HUES48 (cell line): ENCODE measurements at regions not wholly inside any gene's neighbourhood (a gene's known extent, or its start where the extent isn't known, plus 50 kb on each side); places are given as distances from the start of the nearest gene placed in this dataset.

ENCODE experiments used
- H3K27ac ChIP-seq: one replicate; pipeline ENCODE4 v1.7.0; 2013; ENCODE audit warnings: low read depth, low read length, inconsistent platforms
- H3K27me3 ChIP-seq: 2 replicates; pipeline ENCODE4 v1.6.1; 2013; ENCODE audit warnings: mild to moderate bottlenecking, low read length; ENCODE audit not compliant: control insufficient read depth, insufficient read depth
- H3K36me3 ChIP-seq: 2 replicates; pipeline ENCODE4 v1.6.1; 2013; ENCODE audit warnings: low read length; ENCODE audit not compliant: control insufficient read depth, insufficient read depth
- H3K4me1 ChIP-seq: 2 replicates; pipeline ENCODE4 v1.6.1; 2013; ENCODE audit warnings: mild to moderate bottlenecking, low read length; ENCODE audit not compliant: control insufficient read depth, insufficient read depth
- H3K4me3 ChIP-seq: 2 replicates; pipeline ENCODE4 v1.5.1; 2013; ENCODE audit warnings: mild to moderate bottlenecking, low read depth, low read length
- H3K9ac ChIP-seq: 2 replicates; pipeline ENCODE4 v1.6.1; 2013; ENCODE audit warnings: mild to moderate bottlenecking, low read depth, low read length, moderate library complexity
- H3K9me3 ChIP-seq: 2 replicates; pipeline ENCODE4 v1.6.1; 2013; ENCODE audit warnings: low read length; ENCODE audit not compliant: control insufficient read depth, insufficient read depth

GRCh38 chr22:49073873-49074417 lies 753.7 kb downstream of the BRD1 start:
- Histone ChIP-seq H3K9me3 (no peaks in the 10 kb centered on the region), H3K27me3 (no peaks in the 10 kb centered on the region), H3K4me1 (no peaks in the 10 kb centered on the region), H3K27ac (no peak overlapping the region), H3K36me3 (no peaks in the 10 kb centered on the region), H3K4me3 (no peak overlapping the region), H3K9ac (no peak overlapping the region)

DNA sequence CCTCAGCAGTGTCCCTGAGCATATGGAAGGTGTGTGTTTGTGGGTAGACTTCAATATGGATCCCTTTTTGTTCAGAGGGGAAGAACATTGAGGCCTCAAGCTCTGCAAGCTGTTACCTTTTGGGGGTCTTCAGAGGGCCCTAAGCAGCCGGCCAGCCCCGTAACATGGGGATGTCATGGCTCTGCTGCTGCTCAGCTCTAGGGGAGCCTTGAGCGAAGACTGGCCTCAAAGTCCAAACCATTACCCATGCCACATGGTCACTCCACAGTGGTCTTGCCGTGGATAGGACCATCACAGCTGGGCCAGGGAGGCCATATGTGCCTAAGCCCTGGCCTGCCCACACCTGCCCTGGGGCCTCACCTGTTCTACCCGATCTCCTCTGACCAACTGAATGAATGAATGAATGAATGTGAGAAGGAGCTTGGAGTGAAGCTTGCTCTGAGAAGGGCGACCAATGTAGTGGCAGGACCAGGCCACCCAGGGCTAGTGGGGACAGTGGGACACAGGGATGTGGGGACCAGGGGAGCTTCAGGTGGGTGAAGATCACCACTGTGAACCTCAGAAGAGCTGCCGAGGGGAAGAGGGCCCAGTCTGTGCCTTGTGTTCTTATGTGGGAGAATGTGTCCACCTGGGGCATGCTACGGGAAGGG lies 754.6 kb downstream of the BRD1 start:
- Histone ChIP-seq H3K9ac (no peak overlapping the region), H3K27me3 (no peaks in the 10 kb centered on the region), H3K27ac (no peak overlapping the region), H3K4me1 (no peaks in the 10 kb centered on the region), H3K36me3 (no peaks in the 10 kb centered on the region), H3K9me3 (no peaks in the 10 kb centered on the region), H3K4me3 (no peak overlapping the region)

DNA sequence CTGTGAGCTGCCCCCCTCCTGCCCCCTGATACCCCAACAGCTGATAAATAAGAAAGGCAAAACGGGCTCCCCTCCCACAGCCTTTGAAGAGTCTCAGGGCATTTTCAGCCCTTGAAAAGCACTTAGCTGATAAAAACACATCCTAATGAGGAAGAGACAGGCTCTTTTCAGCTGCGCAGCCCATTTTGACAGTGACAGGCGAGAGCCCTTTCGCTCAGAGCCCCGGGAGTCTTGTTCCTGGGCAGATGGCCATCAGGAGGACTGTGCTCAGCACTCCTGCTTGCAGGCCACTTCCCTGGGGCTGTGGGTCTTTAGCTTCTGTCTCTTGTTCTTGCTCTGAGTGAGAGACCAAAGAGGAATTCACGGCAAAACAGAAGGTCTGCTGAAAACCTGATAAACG lies 757.2 kb downstream of the BRD1 start:
- Histone ChIP-seq H3K27me3 (no peaks in the 10 kb centered on the region), H3K9ac (no peak overlapping the region)

DNA sequence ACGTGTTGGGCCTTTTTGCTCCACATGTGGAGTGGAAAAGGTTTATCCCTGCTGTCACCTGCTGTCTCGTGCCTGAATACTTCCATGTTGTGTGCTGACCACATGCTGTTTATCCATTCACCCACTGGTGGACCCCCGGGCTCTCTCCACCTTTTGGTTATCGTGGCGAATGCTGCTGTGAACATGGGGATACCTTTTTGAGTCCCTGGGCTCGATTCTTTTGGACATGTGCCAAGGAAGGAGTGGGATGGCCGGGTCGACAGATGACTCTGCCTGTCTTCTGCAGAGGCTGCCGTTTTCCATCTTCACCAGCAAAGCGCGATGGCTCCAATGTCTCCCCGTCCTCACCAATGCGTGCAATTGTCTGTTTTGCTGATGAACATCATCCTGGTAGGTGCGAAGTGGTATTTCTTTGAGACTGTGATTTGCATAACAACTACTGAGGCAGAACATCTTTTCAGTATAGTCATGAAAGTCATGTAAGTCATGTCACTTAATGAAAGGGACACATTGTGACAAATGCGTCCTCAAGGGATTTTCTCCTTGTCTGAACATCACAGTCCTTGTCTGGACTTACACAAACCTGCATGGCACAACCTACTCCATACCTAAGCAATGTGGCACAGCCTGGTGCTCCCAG lies 758.7 kb downstream of the BRD1 start:
- H3K4me1 ChIP-seq = no peaks in the 10 kb centered on the region
- H3K27me3 ChIP-seq = no peaks in the 10 kb centered on the region
- H3K4me3 ChIP-seq = no peak overlapping the region
- H3K9ac ChIP-seq = no peak overlapping the region
- H3K36me3 ChIP-seq = no peaks in the 10 kb centered on the region
- H3K27ac ChIP-seq = no peak overlapping the region
- no peaks in the 10 kb centered on the region for H3K9me3 ChIP-seq

More for the DNA sequence above, 757.2 kb downstream of the BRD1 start:
- Histone ChIP-seq H3K36me3 (no peaks in the 10 kb centered on the region), H3K4me1 (no peaks in the 10 kb centered on the region), H3K27ac (no peak overlapping the region), H3K4me3 (no peak overlapping the region), H3K9me3 (no peaks in the 10 kb centered on the region)

GRCh38 chr22:49067504-49067903 lies 760.2 kb downstream of the BRD1 start:
- no peak overlapping the region for H3K27ac ChIP-seq

GRCh38 chr22:49066619-49067018 lies 761.1 kb downstream of the BRD1 start:
- Histone ChIP-seq H3K9me3 (no peaks in the 10 kb centered on the region), H3K27ac (no peak overlapping the region), H3K36me3 (no peaks in the 10 kb centered on the region), H3K4me1 (peaks cover 13% of the 10 kb centered on the region), H3K9ac (no peak overlapping the region), H3K4me3 (no peak overlapping the region), H3K27me3 (no peaks in the 10 kb centered on the region)

More at GRCh38 chr22:49067504-49067903, 760.2 kb downstream of the BRD1 start:
- no peaks in the 10 kb centered on the region for H3K36me3 ChIP-seq
- peaks cover 9% of the 10 kb centered on the region for H3K4me1 ChIP-seq
- H3K9ac ChIP-seq = no peak overlapping the region
- H3K4me3 ChIP-seq = no peak overlapping the region
- H3K27me3 ChIP-seq = no peaks in the 10 kb centered on the region
- H3K9me3 ChIP-seq = no peaks in the 10 kb centered on the region

DNA sequence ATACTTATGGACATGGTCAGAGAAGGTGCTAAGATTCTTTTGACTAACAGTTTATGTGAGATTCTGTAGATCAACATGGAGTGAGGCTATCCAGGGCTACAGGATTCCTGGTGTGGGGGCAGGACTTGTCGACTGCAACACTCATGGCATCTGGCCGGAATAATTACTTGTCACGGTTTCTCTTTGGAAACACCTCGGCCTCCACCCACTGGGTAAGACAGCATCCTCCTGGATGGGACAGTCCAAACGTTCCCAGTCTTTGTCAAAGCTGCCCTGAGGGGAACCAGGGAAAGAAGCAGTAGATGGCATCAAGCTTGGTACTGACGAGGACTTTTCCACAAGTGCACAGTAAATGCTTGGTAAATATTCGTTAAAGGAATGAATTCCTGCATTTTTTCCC lies 762.8 kb downstream of the BRD1 start:
- H3K27me3 ChIP-seq = no peaks in the 10 kb centered on the region
- peaks cover 13% of the 10 kb centered on the region for H3K4me1 ChIP-seq
- H3K27ac ChIP-seq = no peak overlapping the region

DNA sequence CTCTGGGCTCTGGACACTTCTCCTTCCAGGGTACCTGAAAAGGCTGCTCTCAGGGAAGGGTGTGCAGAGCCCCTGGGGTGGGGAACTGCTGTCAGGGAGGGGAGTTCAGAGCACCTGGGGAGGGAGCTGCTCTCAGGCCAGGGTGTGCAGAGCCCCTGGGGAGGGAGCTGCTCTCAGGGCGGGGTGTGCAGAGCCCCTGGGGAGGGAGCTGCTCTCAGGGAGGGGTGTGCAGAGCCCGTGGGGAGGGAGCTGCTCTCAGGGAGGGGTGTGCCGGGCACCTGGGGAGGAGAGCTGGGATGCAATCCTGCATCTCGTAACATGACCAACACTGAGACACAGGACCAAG lies 764.2 kb downstream of the BRD1 start:
- H3K27me3 ChIP-seq = no peaks in the 10 kb centered on the region
- H3K4me1 ChIP-seq = peaks cover 13% of the 10 kb centered on the region
- no peak overlapping the region for H3K9ac ChIP-seq
- no peaks in the 10 kb centered on the region for H3K9me3 ChIP-seq
- H3K4me3 ChIP-seq = no peak overlapping the region
- H3K36me3 ChIP-seq = no peaks in the 10 kb centered on the region
- no peak overlapping the region for H3K27ac ChIP-seq

More for the DNA sequence above, 762.8 kb downstream of the BRD1 start:
- Histone ChIP-seq H3K9me3 (no peaks in the 10 kb centered on the region), H3K4me3 (no peak overlapping the region), H3K36me3 (no peaks in the 10 kb centered on the region), H3K9ac (no peak overlapping the region)

DNA sequence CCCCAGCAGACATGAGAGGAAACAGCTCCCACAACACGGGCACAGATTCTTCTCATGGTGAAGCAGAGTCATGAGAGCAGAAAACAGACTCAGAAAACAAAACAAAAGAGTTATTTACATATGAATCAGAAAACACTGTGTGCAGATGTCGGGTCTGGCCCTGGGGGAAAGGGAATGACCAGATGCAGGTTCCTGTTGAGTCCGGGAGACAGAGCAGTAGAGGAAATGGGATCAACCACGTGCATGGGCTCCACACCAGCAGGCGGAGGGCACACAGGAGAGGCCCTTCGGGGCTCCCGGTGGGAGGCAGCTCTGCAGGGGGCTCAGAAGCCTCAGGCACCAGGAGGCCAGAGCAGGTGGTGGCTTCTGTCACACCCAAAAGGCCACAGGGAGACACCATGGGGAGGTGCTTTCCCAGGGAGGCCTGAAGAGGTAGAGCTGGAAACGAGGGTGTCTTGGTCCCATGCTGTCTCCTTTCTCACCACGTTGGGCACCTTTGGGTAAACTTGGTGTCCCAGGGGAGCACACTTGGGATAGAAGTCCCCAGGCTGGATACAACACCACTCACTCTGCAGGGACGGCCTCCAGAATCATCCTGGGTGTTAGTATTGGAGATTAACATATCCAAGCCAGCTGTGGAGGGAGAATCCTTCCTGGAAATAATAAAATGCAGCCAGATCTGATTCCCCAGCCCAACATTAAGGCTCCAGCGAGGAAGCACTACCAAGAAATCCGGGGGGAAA lies 764.7 kb downstream of the BRD1 start:
- no peaks in the 10 kb centered on the region for H3K27me3 ChIP-seq
- no peaks in the 10 kb centered on the region for H3K9me3 ChIP-seq

GRCh38 chr22:49062155-49062801 lies 765.4 kb downstream of the BRD1 start:
- H3K4me3 ChIP-seq = no peak overlapping the region
- H3K36me3 ChIP-seq = no peaks in the 10 kb centered on the region
- no peak overlapping the region for H3K9ac ChIP-seq
- no peaks in the 10 kb centered on the region for H3K27me3 ChIP-seq
- H3K9me3 ChIP-seq = no peaks in the 10 kb centered on the region
- H3K27ac ChIP-seq = no peak overlapping the region
- H3K4me1 ChIP-seq = peaks cover 13% of the 10 kb centered on the region

More for the DNA sequence above, 764.7 kb downstream of the BRD1 start:
- no peak overlapping the region for H3K27ac ChIP-seq
- H3K4me1 ChIP-seq = peaks cover 13% of the 10 kb centered on the region
- H3K9ac ChIP-seq = no peak overlapping the region
- H3K36me3 ChIP-seq = no peaks in the 10 kb centered on the region
- no peak overlapping the region for H3K4me3 ChIP-seq
